Mucosa of descending colon (tissue), 3 donors: ENCODE measurements at regions not wholly inside any gene's neighbourhood (a gene's known extent, or its start where the extent isn't known, plus 50 kb on each side); places are given as distances from the start of the nearest gene placed in this dataset.
"Not testable (repeated sequence)": the region's sequence is repeated elsewhere in the genome, so short reads cannot be mapped to it uniquely, and the experiment has no call there.

Source experiments
- ATAC-seq: fragments of 200-7000 bp; cut with Tn5 transposase; one replicate; pipeline ENCODE4 v1.9.1; 2020; ENCODE audit warnings: mild to moderate bottlenecking, moderate library complexity
- DNase-seq, 3 donors: peaks; one replicate each; pipeline ENCODE4 v3.0.0-alpha.2; 2020
- H3K36me3 ChIP-seq: fragments of 200-600 bp; one replicate; pipeline ENCODE4 v1.8.0; 2021; ENCODE audit warnings: low read depth, mild to moderate bottlenecking
- H3K4me1 ChIP-seq: fragments of 200-600 bp; one replicate; pipeline ENCODE4 v1.8.0; 2021; ENCODE audit warnings: low read depth, mild to moderate bottlenecking
- H3K4me3 ChIP-seq: fragments of 200-600 bp; one replicate; pipeline ENCODE4 v1.8.0; 2021; ENCODE audit warnings: mild to moderate bottlenecking
- H3K9me3 ChIP-seq: fragments of 200-600 bp; one replicate; pipeline ENCODE4 v1.8.0; 2021; ENCODE audit warnings: mild to moderate bottlenecking
- intact Hi-C, 2 donors: fragments of 100-400 bp; cut with DNase I in 1 of 2; cut with micrococcal nuclease in 1 of 2; formaldehyde crosslinking; loops; one replicate each; pipeline versions ENCODE4 v1.11.0 to v1.11.1; 2022; cut with DNase I, micrococcal nuclease
- TF ChIP-seq, protein P1 (sequence below): fragments of 200-600 bp; IDR thresholded peaks from one replicate; pipeline ENCODE4 v1.8.0; 2022; ENCODE audit warnings: antibody characterized with exemption, mild to moderate bottlenecking
- donor health status: DM: no; HTN: no; CAD: no; lungs with moderate emphysema.
- donor health status: DM: no; HTN: no; CAD: no.
- donor health status: DM: no; HTN: yes; CAD: no.

DNA sequence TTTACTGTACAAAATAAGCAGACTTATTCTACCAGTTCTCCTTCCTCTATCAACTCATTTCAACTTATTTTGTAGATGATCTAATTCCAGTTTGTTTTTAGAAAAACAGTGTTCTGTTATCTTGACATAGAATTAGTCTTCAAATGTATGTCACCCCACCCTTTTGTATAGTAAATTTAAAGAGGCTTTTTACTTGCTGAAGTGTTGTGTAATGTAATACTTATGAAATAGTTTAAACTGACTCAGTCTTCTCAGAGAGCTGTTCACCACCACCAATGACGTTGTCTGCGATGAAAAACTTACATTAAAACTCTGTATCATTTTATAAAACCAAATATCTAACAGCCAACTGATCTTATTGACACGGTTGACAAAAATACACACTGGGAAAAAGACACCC lies 82.9 kb downstream of the RAP2B start:
- TF ChIP-seq, protein P1, sequence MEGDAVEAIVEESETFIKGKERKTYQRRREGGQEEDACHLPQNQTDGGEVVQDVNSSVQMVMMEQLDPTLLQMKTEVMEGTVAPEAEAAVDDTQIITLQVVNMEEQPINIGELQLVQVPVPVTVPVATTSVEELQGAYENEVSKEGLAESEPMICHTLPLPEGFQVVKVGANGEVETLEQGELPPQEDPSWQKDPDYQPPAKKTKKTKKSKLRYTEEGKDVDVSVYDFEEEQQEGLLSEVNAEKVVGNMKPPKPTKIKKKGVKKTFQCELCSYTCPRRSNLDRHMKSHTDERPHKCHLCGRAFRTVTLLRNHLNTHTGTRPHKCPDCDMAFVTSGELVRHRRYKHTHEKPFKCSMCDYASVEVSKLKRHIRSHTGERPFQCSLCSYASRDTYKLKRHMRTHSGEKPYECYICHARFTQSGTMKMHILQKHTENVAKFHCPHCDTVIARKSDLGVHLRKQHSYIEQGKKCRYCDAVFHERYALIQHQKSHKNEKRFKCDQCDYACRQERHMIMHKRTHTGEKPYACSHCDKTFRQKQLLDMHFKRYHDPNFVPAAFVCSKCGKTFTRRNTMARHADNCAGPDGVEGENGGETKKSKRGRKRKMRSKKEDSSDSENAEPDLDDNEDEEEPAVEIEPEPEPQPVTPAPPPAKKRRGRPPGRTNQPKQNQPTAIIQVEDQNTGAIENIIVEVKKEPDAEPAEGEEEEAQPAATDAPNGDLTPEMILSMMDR: no peak
- H3K4me3 ChIP-seq: no peak overlapping the region
- intact Hi-C loops: no loop called here
- no peak for DNase-seq
- H3K4me1 ChIP-seq: no peaks in the 10 kb centered on the region
- ATAC-seq: no peak
- H3K9me3 ChIP-seq: no peaks in the 10 kb centered on the region
- H3K36me3 ChIP-seq: no peaks in the 10 kb centered on the region

DNA sequence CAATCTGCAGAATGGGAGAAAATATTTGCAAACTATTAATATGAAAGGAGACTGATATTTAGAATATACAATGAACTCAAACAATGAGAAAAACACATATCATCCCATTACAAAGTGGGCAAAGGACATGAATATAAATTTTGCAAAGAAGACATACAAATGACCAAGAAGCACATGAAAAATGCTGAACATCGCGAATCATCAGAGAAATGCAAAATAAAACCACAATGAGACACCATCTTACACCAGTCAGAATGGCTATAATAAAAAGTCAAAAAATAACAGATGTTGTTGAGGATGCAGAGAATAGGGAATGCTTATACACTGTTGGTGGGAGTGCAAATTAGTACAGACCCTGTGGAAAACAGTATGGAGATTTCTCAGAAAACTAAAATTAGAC lies 83.6 kb downstream of the RAP2B start:
- DNase-seq (no peak), ATAC-seq (no peak)
- Histone ChIP-seq H3K4me3 (no peak overlapping the region), H3K36me3 (no peaks in the 10 kb centered on the region), H3K9me3 (no peaks in the 10 kb centered on the region), H3K4me1 (no peaks in the 10 kb centered on the region)
- TF ChIP-seq, protein P1: no peak
- intact Hi-C loops: no loop called here

DNA sequence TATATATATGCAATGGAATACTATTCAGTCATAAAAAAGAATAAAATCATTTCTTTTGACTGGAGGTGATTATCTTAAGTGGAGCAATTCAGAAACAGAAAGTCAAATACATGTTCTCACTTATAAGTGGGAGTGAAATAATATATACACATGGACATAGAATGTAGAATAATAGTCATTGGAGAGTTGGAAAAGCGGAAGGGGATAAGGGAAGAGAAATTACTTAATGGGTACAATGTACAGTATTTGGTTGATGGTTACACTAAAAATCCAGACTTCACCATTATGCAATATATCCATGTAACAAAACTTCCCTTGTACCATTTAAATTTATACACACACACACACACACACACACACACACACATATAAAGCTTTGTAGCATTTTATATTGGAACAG lies 84.3 kb downstream of the RAP2B start:
- TF ChIP-seq, protein P1: no peak
- Histone ChIP-seq H3K9me3 (no peaks in the 10 kb centered on the region), H3K4me3 (no peak overlapping the region), H3K4me1 (no peaks in the 10 kb centered on the region), H3K36me3 (no peaks in the 10 kb centered on the region)
- ATAC-seq: no peak
- intact Hi-C loops: no loop called here
- no peak for DNase-seq

GRCh38 chr3:153246806-153247205 lies 84.8 kb downstream of the RAP2B start:
- TF ChIP-seq, protein P1: no peak
- intact Hi-C loops: no loop called here
- DNase-seq (no peak), ATAC-seq (no peak)
- Histone ChIP-seq H3K9me3 (no peaks in the 10 kb centered on the region), H3K4me3 (no peak overlapping the region), H3K36me3 (no peaks in the 10 kb centered on the region), H3K4me1 (no peaks in the 10 kb centered on the region)

DNA sequence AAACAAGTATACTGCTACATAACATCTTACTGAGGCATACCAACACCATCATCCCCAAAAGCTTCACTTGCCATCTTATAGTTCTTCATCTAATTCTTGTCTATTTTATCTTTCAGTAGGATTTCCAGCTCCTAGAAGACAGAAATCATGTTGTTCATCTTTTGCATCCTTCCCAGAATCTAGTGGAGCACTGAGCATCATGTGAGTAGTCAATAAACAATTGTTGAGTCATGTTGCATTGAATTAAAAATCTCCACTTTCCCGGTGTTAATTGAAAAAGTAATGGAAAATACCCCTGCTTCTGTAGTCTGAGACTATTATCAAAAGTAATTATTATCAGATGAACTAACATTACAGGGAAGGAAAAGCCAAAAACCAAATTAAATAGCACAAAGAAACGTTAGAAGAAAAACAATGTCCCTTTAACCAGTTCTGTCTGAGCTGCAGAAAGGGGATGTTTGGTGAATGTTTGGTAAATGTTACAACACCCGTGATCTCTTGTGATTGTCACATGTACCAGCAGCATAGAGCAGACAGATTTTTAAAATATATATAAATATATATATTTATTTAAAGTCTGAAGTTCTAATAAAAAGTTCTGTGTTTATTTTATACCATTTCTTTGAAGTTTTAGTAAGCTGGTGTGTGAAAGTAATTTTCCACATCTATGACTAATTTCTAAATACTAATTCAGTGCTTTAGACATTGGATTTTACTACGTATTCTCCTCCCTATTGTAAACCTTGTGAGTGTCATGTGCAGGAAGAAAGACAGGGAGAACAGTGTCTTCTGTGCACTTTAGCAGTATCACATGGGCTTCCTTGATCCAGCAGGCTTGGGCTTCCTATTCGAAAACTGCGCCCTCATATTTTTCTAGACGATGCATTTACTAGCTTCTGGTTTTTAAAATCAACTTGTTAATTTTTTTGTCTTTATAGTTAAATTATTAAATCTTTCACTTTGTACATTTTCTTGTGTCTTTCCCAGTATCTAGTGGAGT lies 85.6 kb downstream of the RAP2B start:
- intact Hi-C loops: no loop called here
- Histone ChIP-seq H3K9me3 (no peaks in the 10 kb centered on the region), H3K4me3 (no peak overlapping the region), H3K4me1 (no peaks in the 10 kb centered on the region), H3K36me3 (no peaks in the 10 kb centered on the region)
- ATAC-seq (no peak), DNase-seq (peak in 1 of 3 donors; percentile 12)
- TF ChIP-seq, protein P1: no peak

DNA sequence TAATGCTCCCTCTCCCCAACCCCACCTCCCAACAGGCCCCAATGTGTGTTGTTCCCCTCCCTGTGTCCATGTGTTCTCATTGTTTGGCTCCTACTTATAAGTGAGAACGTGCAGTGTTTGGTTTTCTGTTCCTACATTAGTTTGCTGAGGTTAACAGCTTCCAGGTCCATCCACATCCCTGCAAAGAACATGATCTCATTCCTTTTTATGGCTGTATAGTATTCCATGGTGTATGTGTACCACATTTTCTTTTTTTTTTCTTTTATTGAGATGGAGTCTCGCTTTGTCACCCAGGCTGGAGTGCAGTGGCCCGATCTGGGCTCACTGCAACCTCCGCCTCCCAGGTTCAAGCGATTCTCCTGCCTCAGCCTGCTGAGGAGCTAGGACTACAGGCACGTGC lies 86.8 kb downstream of the RAP2B start:
- DNase-seq, intact Hi-C loops, H3K36me3 ChIP-seq, ATAC-seq, H3K9me3 ChIP-seq, H3K4me3 ChIP-seq, H3K4me1 ChIP-seq: not testable (repeated sequence)
